ENCODE measurements at regions not wholly inside any gene's neighbourhood (a gene's known extent, or its start where the extent isn't known, plus 50 kb on each side); places are given as distances from the start of the nearest gene placed in this dataset.

- ChIA-PET CTCF (ENCODE audit: low intra/inter-chr PET ratio, low total read pairs) (no interaction called here), POLR2A (no interaction called here)
- H2AFZ ChIP-seq (ENCODE audit: low read length), result no peak overlapping the region
- H3K27me3 ChIP-seq (ENCODE audit: control insufficient read depth in 1 of 2, insufficient read depth in 2 of 2, low read length in 2 of 2), result no peaks in the 10 kb centered on the region
- in situ Hi-C loops (cut with HindIII; ENCODE audit: extremely low pct_ligation_motif_present, low pct_unique_long_range_greater_than_20kb) (no loop called here), intact Hi-C loops (cut with micrococcal nuclease; ENCODE audit: unreplicated experiment) (no loop called here)
- 2% methylated on average over 1 of the region's 1 CpG for WGBS (ENCODE audit: low lambda C conversion rate)
- no peaks in the 10 kb centered on the region for H3K36me3 ChIP-seq (replicated peaks in 1 of 2; ENCODE audit: control insufficient read depth in 1 of 2, insufficient read depth in 2 of 2, low read length in 2 of 2)
- no peaks in the 10 kb centered on the region for H4K20me1 ChIP-seq (ENCODE audit: insufficient read depth, low read length)
- H3K4me3 ChIP-seq (replicated peaks in 1 of 3; ENCODE audit: insufficient read depth in 1 of 3, low read depth in 2 of 3, low read length in 3 of 3), result no peak overlapping the region
- H3K4me1 ChIP-seq (ENCODE audit: insufficient read depth, low read length), result no peaks in the 10 kb centered on the region
- DNase-seq (ENCODE audit: low spot score) (no peak), FAIRE-seq (no peak), ATAC-seq (no peak)
- no peak overlapping the region for H3K9ac ChIP-seq (ENCODE audit: insufficient read depth, low read depth, low read length)
- H3K4me2 ChIP-seq (ENCODE audit: low read depth, low read length), result no peak overlapping the region
- no TSS peak for BruUV-seq (replicated peaks)
- no peak overlapping the region for H3K27ac ChIP-seq (ENCODE audit: extremely low read length, insufficient read depth, low read length)
- no peaks in the 10 kb centered on the region for H3K9me3 ChIP-seq (ENCODE audit: low read length)
- H3K79me2 ChIP-seq (ENCODE audit: insufficient read depth, low read length), result no peaks in the 10 kb centered on the region
- TF ChIP-seq FOXO4 (CRISPR knock-in tag; conservative IDR thresholded peaks at IDR 0.05) (no peak), PATZ1 (CRISPR knock-in tag; IDR thresholded peaks at IDR 0.05) (no peak), ZNF362 (CRISPR knock-in tag; IDR thresholded peaks at IDR 0.05; ENCODE audit: borderline replicate concordance) (no peak), ZSCAN30 (CRISPR knock-in tag; IDR thresholded peaks at IDR 0.05) (no peak), SUZ12 (IDR thresholded peaks at IDR 0.05; ENCODE audit: low read depth, low read length) (no peak), ZNF7 (CRISPR knock-in tag; IDR thresholded peaks at IDR 0.05) (no peak), RFX3 (CRISPR knock-in tag; IDR thresholded peaks at IDR 0.05) (no peak), ZEB1 (IDR thresholded peaks at IDR 0.05; ENCODE audit: insufficient replicate concordance, low read depth) (no peak), EHMT2 (IDR thresholded peaks at IDR 0.05; ENCODE audit: borderline replicate concordance, low read depth, low read length) (no peak), ETS1 (CRISPR knock-in tag; IDR thresholded peaks at IDR 0.05) (no peak), ZNF563 (CRISPR knock-in tag; IDR thresholded peaks at IDR 0.05) (no peak), IRX3 (CRISPR knock-in tag; IDR thresholded peaks at IDR 0.05; ENCODE audit: borderline replicate concordance, low read depth) (no peak), CEBPZ (IDR thresholded peaks at IDR 0.05; ENCODE audit: low read length) (no peak), ZNF784 (CRISPR knock-in tag; IDR thresholded peaks at IDR 0.05; ENCODE audit: borderline replicate concordance) (no peak), SOX5 (CRISPR knock-in tag; IDR thresholded peaks at IDR 0.05; ENCODE audit: borderline replicate concordance) (no peak), FIP1L1 (IDR thresholded peaks at IDR 0.05; ENCODE audit: borderline replicate concordance, insufficient read depth, low read depth, low read length) (no peak)
Observed at GRCh38 chr3:98954242-98954641, 52.7 kb upstream of the DCBLD2 start.

Data from HepG2 (cell line).